HepG2 (cell line): ENCODE measurements at regions not wholly inside any gene's neighbourhood (a gene's known extent, or its start where the extent isn't known, plus 50 kb on each side); places are given as distances from the start of the nearest gene placed in this dataset.

Experiments
- ATAC-seq: fragments of 200-7000 bp; cut with Tn5 transposase; 3 replicates; pipeline ENCODE4 v1.9.1; 2020; ENCODE audit warnings: mild to moderate bottlenecking, moderate library complexity
- BruUV-seq: library from RNA; stranded (reverse); fragments of 400-500 nt; replicated peaks from 2 replicates; lab custom pipeline; 2021; lab: Mats Ljungman, UMichigan
- CTCF ChIA-PET: fragments of 300-600 bp; formaldehyde crosslinking; extraction: SDS; loops from one replicate; lab custom pipeline; 2021; ENCODE audit warnings: low total read pairs, inconsistent platforms, low intra/inter-chr PET ratio; lab: Yijun Ruan, JAX
- POLR2A ChIA-PET: fragments of 350-600 bp; sonication (Branson Sonifier 250); formaldehyde crosslinking; loops from one replicate; lab custom pipeline; 2020; ENCODE audit warnings: antibody characterized with exemption, inconsistent platforms; lab: Yijun Ruan, JAX
- DNase-seq: peaks from one replicate; pipeline ENCODE4 v3.0.0-alpha.2; 2015; ENCODE audit warnings: low spot score
- FAIRE-seq: peaks from 3 replicates; lab custom pipeline; 2011; peaks lifted over from hg19 to GRCh38; lab: Jason Lieb, UNC
- H2AFZ ChIP-seq: one replicate; pipeline ENCODE4 v1.6.1; 2011; ENCODE audit warnings: low read length, inconsistent platforms
- H3K27ac ChIP-seq: fragments of 300-600 bp; 3 replicates; pipeline ENCODE4 v1.8.0; 2011; ENCODE audit warnings: mixed run types, mild to moderate bottlenecking, mixed read lengths, low read length, inconsistent platforms; ENCODE audit not compliant: insufficient read depth; ENCODE audit errors: extremely low read length
- H3K27me3 ChIP-seq, 2 experiments: fragments of 200-600 bp in 1 of 2; 2 replicates in 1 of 2; 3 replicates in 1 of 2; pipeline versions ENCODE4 v1.6.0 to v1.8.0; 2011; ENCODE audit warnings: low read length in 2 of 2, mild to moderate bottlenecking in 2 of 2, moderate library complexity in 2 of 2, inconsistent platforms in 1 of 2; ENCODE audit not compliant: insufficient read depth in 2 of 2, control insufficient read depth in 1 of 2
- H3K36me3 ChIP-seq, 2 experiments: fragments of 200-600 bp in 1 of 2; replicated peaks in 1 of 2; 2 replicates in 1 of 2; 3 replicates in 1 of 2; pipeline versions ENCODE4 v1.5.1 to v1.8.0; 2011; ENCODE audit warnings: low read length in 2 of 2, inconsistent platforms in 1 of 2; ENCODE audit not compliant: insufficient read depth in 2 of 2, control insufficient read depth in 1 of 2
- H3K4me1 ChIP-seq: 2 replicates; pipeline ENCODE4 v1.5.1; 2012; ENCODE audit warnings: low read length, inconsistent platforms; ENCODE audit not compliant: insufficient read depth
- H3K4me2 ChIP-seq: 2 replicates; pipeline ENCODE4 v1.6.0; 2011; ENCODE audit warnings: low read depth, low read length, inconsistent platforms
- H3K4me3 ChIP-seq, 3 experiments: fragments of 200-600 bp in 1 of 3; sonication (generic), shearing (Covaris generic) in 1 of 3; replicated peaks in 1 of 3; 2 replicates each; pipeline ENCODE4 v1.5.1; 2011 to 2016; ENCODE audit warnings: low read length in 3 of 3, inconsistent platforms in 2 of 3, low read depth in 2 of 3, mild to moderate bottlenecking in 2 of 3, control low read depth in 1 of 3, mixed read lengths in 1 of 3; ENCODE audit not compliant: insufficient read depth in 1 of 3
- H3K79me2 ChIP-seq: one replicate; pipeline ENCODE4 v1.6.1; 2011; ENCODE audit warnings: low read length, inconsistent platforms; ENCODE audit not compliant: insufficient read depth
- H3K9ac ChIP-seq: 2 replicates; pipeline ENCODE4 v1.6.0; 2011; ENCODE audit warnings: mild to moderate bottlenecking, low read depth, low read length, inconsistent platforms; ENCODE audit not compliant: insufficient read depth
- H3K9me3 ChIP-seq: 2 replicates; pipeline ENCODE4 v1.5.1; 2012; ENCODE audit warnings: mild to moderate bottlenecking, low read length
- H4K20me1 ChIP-seq: 2 replicates; pipeline ENCODE4 v1.6.0; 2011; ENCODE audit warnings: inconsistent platforms, mild to moderate bottlenecking, low read length, moderate library complexity; ENCODE audit not compliant: insufficient read depth
- DPF2 ChIP-seq: sonication (generic); formaldehyde crosslinking; IDR thresholded peaks from 2 replicates; pipeline ENCODE4 v1.4.0; 2020; ENCODE audit warnings: mild to moderate bottlenecking, low read depth, missing genetic modification reagents, borderline replicate concordance
- FIP1L1 ChIP-seq: fragments of 200-400 bp; formaldehyde crosslinking; IDR thresholded peaks from 2 replicates; pipeline ENCODE4 v1.6.1; 2018; ENCODE audit warnings: low read depth, mild to moderate bottlenecking, low read length, moderate library complexity, borderline replicate concordance; ENCODE audit not compliant: insufficient read depth
- FOXC1 ChIP-seq: sonication (generic); formaldehyde crosslinking; IDR thresholded peaks from 2 replicates; pipeline ENCODE4 v1.8.0; 2022; ENCODE audit warnings: mild to moderate bottlenecking, missing genetic modification reagents, borderline replicate concordance
- JDP2 ChIP-seq: sonication (generic); formaldehyde crosslinking; IDR thresholded peaks from 2 replicates; pipeline ENCODE4 v1.8.1; 2022; ENCODE audit warnings: missing genetic modification reagents, borderline replicate concordance
- JUNB ChIP-seq: sonication (generic); formaldehyde crosslinking; IDR thresholded peaks from 2 replicates; pipeline ENCODE4 v1.8.0; 2022; ENCODE audit warnings: missing genetic modification reagents, mild to moderate bottlenecking, borderline replicate concordance
- NFE2L2 ChIP-seq: fragments of 150-350 bp; IDR thresholded peaks from 2 replicates; pipeline ENCODE4 v1.6.1; 2014; ENCODE audit warnings: low read length
- PHF21A ChIP-seq: sonication (generic); formaldehyde crosslinking; IDR thresholded peaks from 2 replicates; pipeline ENCODE4 v1.5.0; 2020; ENCODE audit warnings: mild to moderate bottlenecking, missing genetic modification reagents
- SALL1 ChIP-seq: sonication (generic); formaldehyde crosslinking; IDR thresholded peaks from 2 replicates; pipeline ENCODE4 v1.8.0; 2022; ENCODE audit warnings: mild to moderate bottlenecking, missing genetic modification reagents
- TCF12 ChIP-seq, 2 experiments: fragments of 450-650 bp in 1 of 2; sonication (generic) in 1 of 2; formaldehyde crosslinking in 1 of 2; IDR thresholded peaks; 2 replicates each; pipeline versions ENCODE4 v1.6.1 to v1.8.0; 2017 to 2022; ENCODE audit warnings: antibody characterized with exemption in 1 of 2, mild to moderate bottlenecking in 1 of 2, missing genetic modification reagents in 1 of 2, moderate library complexity in 1 of 2
- WIZ ChIP-seq: sonication (generic); formaldehyde crosslinking; IDR thresholded peaks from 2 replicates; pipeline ENCODE4 v1.5.1; 2020; ENCODE audit warnings: mild to moderate bottlenecking, missing genetic modification reagents
- ZNF317 ChIP-seq: sonication (generic); formaldehyde crosslinking; IDR thresholded peaks from 2 replicates; pipeline ENCODE4 v1.5.0; 2020; ENCODE audit warnings: mild to moderate bottlenecking, missing genetic modification reagents
- ZNF430 ChIP-seq: sonication (generic); formaldehyde crosslinking; IDR thresholded peaks from 2 replicates; pipeline ENCODE4 v1.9.0; 2021; ENCODE audit warnings: mild to moderate bottlenecking, missing genetic modification reagents
- ZNF652 ChIP-seq: IDR thresholded peaks from 2 replicates; pipeline ENCODE4 v1.6.1; 2016; ENCODE audit warnings: low read depth, borderline replicate concordance
- ZNF7 ChIP-seq: IDR thresholded peaks from 2 replicates; pipeline ENCODE4 v1.6.1; 2016; ENCODE audit warnings: missing biosample characterization, missing genetic modification reagents
- ZNF776 ChIP-seq: sonication (generic); formaldehyde crosslinking; IDR thresholded peaks from 2 replicates; pipeline ENCODE4 v1.4.0; 2020; ENCODE audit warnings: mild to moderate bottlenecking, missing genetic modification reagents
- WGBS: methylation state at CpG from one replicate; pipeline ENCODE4 v1.1.6; 2017; ENCODE audit warnings: low lambda C conversion rate; 5-methylcytosine and 5-hydroxymethylcytosine counted together
- in situ Hi-C: cut with HindIII; loops from 2 replicates; pipeline ENCODE4 v1.10.0; 2017; ENCODE audit warnings: low pct_unique_long_range_greater_than_20kb; ENCODE audit not compliant: extremely low pct_ligation_motif_present
- intact Hi-C: fragments of 100-400 bp; cut with micrococcal nuclease; formaldehyde crosslinking; loops from one replicate; pipeline ENCODE4 v1.10.0; 2022; ENCODE audit not compliant: unreplicated experiment
- TF ChIP-seq, protein P1 (sequence below): IDR thresholded peaks from 2 replicates; pipeline ENCODE4 v1.6.1; 2016; ENCODE audit warnings: low read depth, borderline replicate concordance
- TF ChIP-seq, protein P2 (sequence below): sonication (generic); formaldehyde crosslinking; conservative IDR thresholded peaks from 2 replicates; pipeline ENCODE4 v1.4.0; 2020; ENCODE audit warnings: missing genetic modification reagents
- TF ChIP-seq, protein P3 (sequence below): sonication (generic); formaldehyde crosslinking; conservative IDR thresholded peaks from 2 replicates; pipeline ENCODE4 v1.5.0; 2020; ENCODE audit warnings: missing genetic modification reagents

DNA sequence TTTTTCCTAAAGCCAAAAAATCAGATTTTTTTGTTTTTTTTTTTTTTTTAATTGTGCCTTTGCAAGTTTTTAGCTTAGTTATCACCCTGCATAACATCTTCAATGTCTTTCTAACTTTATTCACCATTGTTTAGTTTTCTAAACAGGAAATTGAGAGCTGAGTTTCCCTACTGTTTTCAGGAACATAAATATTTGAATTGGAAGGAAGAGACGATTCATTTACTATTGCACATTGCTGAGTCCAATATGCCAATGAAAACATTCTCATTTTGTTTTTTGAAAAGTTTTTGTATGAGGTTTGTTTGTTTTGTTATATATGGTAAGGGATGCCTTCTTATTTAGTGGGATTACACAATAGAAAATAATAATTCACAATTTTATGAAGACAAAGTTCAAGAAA, 148.4 kb downstream of the ANKRD50 start:
- DNase-seq (no peak), FAIRE-seq (no peak), ATAC-seq (no peak)
- POLR2A ChIA-PET: no interaction called here
- Histone ChIP-seq H4K20me1 (no peaks in the 10 kb centered on the region), H3K79me2 (no peaks in the 10 kb centered on the region), H3K4me2 (no peak overlapping the region), H3K9me3 (no peaks in the 10 kb centered on the region), H3K4me1 (peaks cover 13% of the 10 kb centered on the region; the same call in 1 of the 2 replicates), H3K27me3 (no peaks in the 10 kb centered on the region), H2AFZ (no peak overlapping the region), H3K9ac (no peak overlapping the region), H3K4me3 (no peak overlapping the region), H3K27ac (no peak overlapping the region), H3K36me3 (no peaks in the 10 kb centered on the region)
- 0% methylated on average over 1 of the region's 1 CpG for WGBS
- intact Hi-C loops: no loop called here
- TF ChIP-seq PHF21A (CRISPR knock-in tag) (no peak), TCF12 (IDR thresholded peaks at IDR 0.05) (no peak), TCF12 (CRISPR knock-in tag; IDR thresholded peaks at IDR 0.05) (no peak), FOXC1 (CRISPR knock-in tag) (no peak), ZNF7 (CRISPR knock-in tag) (no peak), FIP1L1 (no peak), ZNF317 (CRISPR knock-in tag) (no peak), ZNF652 (CRISPR knock-in tag) (no peak)
- TF ChIP-seq, protein P1, sequence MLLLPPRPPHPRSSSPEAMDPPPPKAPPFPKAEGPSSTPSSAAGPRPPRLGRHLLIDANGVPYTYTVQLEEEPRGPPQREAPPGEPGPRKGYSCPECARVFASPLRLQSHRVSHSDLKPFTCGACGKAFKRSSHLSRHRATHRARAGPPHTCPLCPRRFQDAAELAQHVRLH (CRISPR knock-in tag): no peak
- no TSS peak for BruUV-seq
- in situ Hi-C loops: no loop called here
- CTCF ChIA-PET: no interaction called here

DNA sequence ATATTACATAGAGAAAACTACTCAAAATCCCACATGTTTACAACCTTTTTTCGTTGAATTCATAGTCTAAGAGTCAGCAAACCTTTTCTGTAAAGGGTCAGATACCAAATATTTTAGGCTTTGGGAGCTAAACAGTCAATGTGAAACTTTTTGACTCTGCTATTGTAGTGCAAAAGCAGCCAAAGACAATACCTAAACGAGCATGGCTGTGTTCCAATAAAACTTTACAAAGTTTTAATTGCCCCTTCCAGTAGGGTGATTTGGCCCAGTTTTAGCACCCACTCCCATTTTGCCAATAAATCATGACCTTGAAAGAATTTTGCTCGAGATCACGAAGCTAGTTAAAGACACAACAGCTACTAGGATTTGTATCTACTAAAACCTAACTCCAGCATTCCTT, 147.2 kb downstream of the ANKRD50 start:
- Histone ChIP-seq H3K27ac (no peak overlapping the region), H4K20me1 (no peaks in the 10 kb centered on the region), H2AFZ (no peak overlapping the region), H3K4me2 (no peak overlapping the region), H3K4me1 (peaks cover under 1% of the 10 kb centered on the region; the same call in 1 of the 2 replicates), H3K27me3 (no peaks in the 10 kb centered on the region), H3K79me2 (no peaks in the 10 kb centered on the region), H3K9me3 (no peaks in the 10 kb centered on the region), H3K4me3 (no peak overlapping the region), H3K9ac (no peak overlapping the region), H3K36me3 (no peaks in the 10 kb centered on the region)
- no TSS peak for BruUV-seq
- no peak for DNase-seq
- ATAC-seq: no peak
- no peak for FAIRE-seq
- intact Hi-C loops (no loop called here), in situ Hi-C loops (no loop called here)
- 8% methylated on average over 4 of the region's 4 CpGs for WGBS
- ChIA-PET POLR2A (no interaction called here), CTCF (no interaction called here)
- TF ChIP-seq ZNF430 (no peak), JDP2 (no peak), JUNB (CRISPR knock-in tag) (no peak), NFE2L2 (no peak), DPF2 (no peak), SALL1 (CRISPR knock-in tag) (no peak), ZNF776 (CRISPR knock-in tag) (no peak), WIZ (no peak)
- TF ChIP-seq, protein P2, sequence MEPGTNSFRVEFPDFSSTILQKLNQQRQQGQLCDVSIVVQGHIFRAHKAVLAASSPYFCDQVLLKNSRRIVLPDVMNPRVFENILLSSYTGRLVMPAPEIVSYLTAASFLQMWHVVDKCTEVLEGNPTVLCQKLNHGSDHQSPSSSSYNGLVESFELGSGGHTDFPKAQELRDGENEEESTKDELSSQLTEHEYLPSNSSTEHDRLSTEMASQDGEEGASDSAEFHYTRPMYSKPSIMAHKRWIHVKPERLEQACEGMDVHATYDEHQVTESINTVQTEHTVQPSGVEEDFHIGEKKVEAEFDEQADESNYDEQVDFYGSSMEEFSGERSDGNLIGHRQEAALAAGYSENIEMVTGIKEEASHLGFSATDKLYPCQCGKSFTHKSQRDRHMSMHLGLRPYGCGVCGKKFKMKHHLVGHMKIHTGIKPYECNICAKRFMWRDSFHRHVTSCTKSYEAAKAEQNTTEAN (CRISPR knock-in tag): no peak
- TF ChIP-seq, protein P3, sequence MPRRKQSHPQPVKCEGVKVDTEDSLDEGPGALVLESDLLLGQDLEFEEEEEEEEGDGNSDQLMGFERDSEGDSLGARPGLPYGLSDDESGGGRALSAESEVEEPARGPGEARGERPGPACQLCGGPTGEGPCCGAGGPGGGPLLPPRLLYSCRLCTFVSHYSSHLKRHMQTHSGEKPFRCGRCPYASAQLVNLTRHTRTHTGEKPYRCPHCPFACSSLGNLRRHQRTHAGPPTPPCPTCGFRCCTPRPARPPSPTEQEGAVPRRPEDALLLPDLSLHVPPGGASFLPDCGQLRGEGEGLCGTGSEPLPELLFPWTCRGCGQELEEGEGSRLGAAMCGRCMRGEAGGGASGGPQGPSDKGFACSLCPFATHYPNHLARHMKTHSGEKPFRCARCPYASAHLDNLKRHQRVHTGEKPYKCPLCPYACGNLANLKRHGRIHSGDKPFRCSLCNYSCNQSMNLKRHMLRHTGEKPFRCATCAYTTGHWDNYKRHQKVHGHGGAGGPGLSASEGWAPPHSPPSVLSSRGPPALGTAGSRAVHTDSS: no peak
